Inflammatory macrophage treated with lipopolysaccharide for 4 hours (primary cell): ENCODE measurements at regions not wholly inside any gene's neighbourhood (a gene's known extent, or its start where the extent isn't known, plus 50 kb on each side); places are given as distances from the start of the nearest gene placed in this dataset.

Experiments
- DNase-seq: peaks from one replicate; pipeline ENCODE4 v3.0.0-alpha.2; 2020

DNA sequence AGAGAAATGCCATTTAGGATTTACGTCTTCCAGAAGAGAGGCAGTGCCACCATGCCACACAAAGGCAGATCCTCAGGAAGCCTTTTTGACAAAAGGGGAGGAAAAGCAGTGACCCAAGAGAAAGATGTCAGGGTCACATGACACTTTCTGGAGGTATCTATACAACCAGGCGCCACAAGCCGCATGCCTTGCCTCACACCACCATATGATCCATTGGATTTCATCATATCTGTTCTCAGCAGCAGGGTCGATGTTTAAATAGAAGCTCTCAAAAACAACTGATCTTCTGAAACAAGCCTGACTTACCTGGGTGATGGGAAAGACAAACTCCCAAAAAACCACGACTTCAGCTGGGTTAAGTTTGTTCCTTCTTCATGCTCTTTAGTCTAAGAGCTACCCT, 52.5 kb upstream of the UNC5B start:
- DNase-seq = no peak

GRCh38 chr10:71161425-71161824, 50.9 kb upstream of the UNC5B start:
- DNase-seq = no peak
